NCI-H2171 treated with DMSO at 0.1 percent for 48 hours (cell line): ENCODE measurements at regions not wholly inside any gene's neighbourhood (a gene's known extent, or its start where the extent isn't known, plus 50 kb on each side); places are given as distances from the start of the nearest gene placed in this dataset.
A peak's percentile ranks its signal among the peaks of the same experiment; 100 is the strongest.
"Not testable (repeated sequence)": the region's sequence is repeated elsewhere in the genome, so short reads cannot be mapped to it uniquely, and the experiment has no call there.

ENCODE experiments used
- DNase-seq: peaks from one replicate; lab custom pipeline; 2025; lab: John Stamatoyannopoulos, UW

GRCh38 chr1:229886636-229887035 is 180.4 kb upstream of the GALNT2 start:
- no peak for DNase-seq

- DNase-seq: no peak
These were observed 179.8 kb upstream of the GALNT2 start for GRCh38 chr1:229887043-229887822.

- DNase-seq: no peak
These were observed 178.9 kb upstream of the GALNT2 start for GRCh38 chr1:229888157-229888556.

- DNase-seq: no peak
These were observed 178.5 kb upstream of the GALNT2 start for GRCh38 chr1:229888561-229889001.

GRCh38 chr1:229889031-229889517 is 178.0 kb upstream of the GALNT2 start:
- DNase-seq: no peak

GRCh38 chr1:229891227-229891626 is 175.8 kb upstream of the GALNT2 start:
- no peak for DNase-seq

GRCh38 chr1:229892515-229893117 is 174.4 kb upstream of the GALNT2 start:
- no peak for DNase-seq

- no peak for DNase-seq
These were observed 173.1 kb upstream of the GALNT2 start for GRCh38 chr1:229893762-229894444.

- no peak for DNase-seq
These were observed 172.5 kb upstream of the GALNT2 start for GRCh38 chr1:229894532-229894931.

- DNase-seq: no peak
These were observed 171.4 kb upstream of the GALNT2 start for GRCh38 chr1:229895605-229896004.

GRCh38 chr1:229896306-229896705 is 170.7 kb upstream of the GALNT2 start:
- no peak for DNase-seq

- no peak for DNase-seq
These were observed 170.2 kb upstream of the GALNT2 start for GRCh38 chr1:229896861-229897260.

GRCh38 chr1:229897501-229897900 is 169.5 kb upstream of the GALNT2 start:
- DNase-seq: no peak

GRCh38 chr1:229900220-229900619 is 166.8 kb upstream of the GALNT2 start:
- DNase-seq: no peak

GRCh38 chr1:229905031-229905545 is 161.9 kb upstream of the GALNT2 start:
- DNase-seq: no peak

GRCh38 chr1:229905652-229906051 is 161.4 kb upstream of the GALNT2 start:
- no peak for DNase-seq

GRCh38 chr1:229907884-229908638 is 159.0 kb upstream of the GALNT2 start:
- peak; percentile 20 for DNase-seq

GRCh38 chr1:229908689-229909088 is 158.3 kb upstream of the GALNT2 start:
- DNase-seq: no peak

- DNase-seq: peak; percentile 4
These were observed 153.5 kb upstream of the GALNT2 start for GRCh38 chr1:229913489-229913888.

GRCh38 chr1:229919488-229919887 is 147.6 kb upstream of the GALNT2 start:
- DNase-seq: not testable (repeated sequence)

GRCh38 chr1:229920683-229921082 is 146.4 kb upstream of the GALNT2 start:
- no peak for DNase-seq

- DNase-seq: no peak
These were observed 144.8 kb upstream of the GALNT2 start for GRCh38 chr1:229922249-229922648.
